Thoracic aorta (tissue), 2 donors: ENCODE measurements at regions not wholly inside any gene's neighbourhood (a gene's known extent, or its start where the extent isn't known, plus 50 kb on each side); places are given as distances from the start of the nearest gene placed in this dataset.

Experiments
- ATAC-seq: fragments of 150-250 bp; one replicate; pipeline ENCODE4 v1.8.0; 2017; ENCODE audit warnings: low read depth; ENCODE audit not compliant: insufficient number of reproducible peaks, low FRiP score
- DNase-seq: peaks from one replicate; pipeline ENCODE4 v3.0.0-alpha.2; 2020; ENCODE audit warnings: low spot score
- H3K27ac ChIP-seq, 2 donors: fragments of 200-600 bp; sonication (generic); 1 replicate in 1 of 2; 2 replicates in 1 of 2; pipeline ENCODE4 v1.5.1; 2016; ENCODE audit warnings: mild to moderate bottlenecking in 2 of 2, moderate library complexity in 2 of 2
- H3K27me3 ChIP-seq: fragments of 200-600 bp; sonication (generic); replicated peaks from 2 replicates; pipeline ENCODE4 v1.6.0; 2016; ENCODE audit warnings: mild to moderate bottlenecking; ENCODE audit not compliant: insufficient read depth
- H3K36me3 ChIP-seq: fragments of 200-600 bp; sonication (generic); one replicate; pipeline ENCODE4 v1.5.1; 2016
- H3K4me1 ChIP-seq, 2 donors: fragments of 200-600 bp; sonication (generic); 1 replicate in 1 of 2; 2 replicates in 1 of 2; pipeline versions ENCODE4 v1.5.1 to v1.6.0; 2016; ENCODE audit warnings: low read depth in 2 of 2, mild to moderate bottlenecking in 1 of 2; ENCODE audit not compliant: control insufficient read depth in 1 of 2
- H3K4me3 ChIP-seq: fragments of 200-600 bp; sonication (generic); 2 replicates; pipeline ENCODE4 v1.5.1; 2016; ENCODE audit warnings: mild to moderate bottlenecking
- H3K9me3 ChIP-seq: fragments of 200-600 bp; sonication (generic); 2 replicates; pipeline ENCODE4 v1.5.1; 2016
- TF ChIP-seq, protein P1 (sequence below): fragments of 200-600 bp; sonication (generic); IDR thresholded peaks from one replicate; pipeline ENCODE4 v1.5.1; 2019; ENCODE audit warnings: antibody characterized with exemption

DNA sequence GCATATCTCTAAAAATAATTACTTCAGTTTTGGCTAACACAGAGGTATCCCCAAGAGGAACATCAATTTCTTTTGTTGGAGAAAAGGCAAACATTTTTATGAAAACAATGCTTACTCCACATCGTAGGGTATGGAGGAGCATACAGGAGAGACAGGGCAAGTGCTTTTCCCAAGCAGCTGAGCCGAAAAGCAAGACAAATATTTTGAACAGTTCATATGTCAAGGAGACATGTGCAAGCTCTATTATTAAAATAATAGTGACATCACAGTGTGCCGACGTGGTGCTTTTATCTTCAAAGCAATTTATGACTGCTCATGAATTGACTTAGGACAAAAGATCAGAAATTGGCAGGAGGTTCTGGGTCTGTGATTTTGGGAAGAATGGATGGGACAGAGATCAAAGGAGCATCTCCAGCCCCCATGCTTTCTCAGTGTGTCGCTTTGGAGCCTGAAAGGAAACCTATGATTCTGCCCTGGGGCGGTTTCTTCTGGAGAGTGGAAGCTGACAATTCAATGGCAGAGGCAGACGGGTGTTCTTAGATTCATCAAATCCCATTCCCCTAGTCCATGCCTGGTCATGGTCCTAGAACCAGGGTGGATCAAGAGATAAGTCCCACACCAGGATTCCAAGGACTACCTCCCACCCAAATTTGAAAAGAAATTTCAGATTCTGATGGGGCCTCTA lies 97.1 kb downstream of the JCAD start:
- ATAC-seq (no peak), DNase-seq (no peak)
- Histone ChIP-seq H3K4me1 (peaks cover 24 to 47% of the 10 kb centered on the region in 2 donors), H3K27me3 (no peaks in the 10 kb centered on the region), H3K4me3 (no peak overlapping the region), H3K27ac (no peak overlapping the region), H3K9me3 (no peaks in the 10 kb centered on the region), H3K36me3 (no peaks in the 10 kb centered on the region)
- TF ChIP-seq, protein P1, sequence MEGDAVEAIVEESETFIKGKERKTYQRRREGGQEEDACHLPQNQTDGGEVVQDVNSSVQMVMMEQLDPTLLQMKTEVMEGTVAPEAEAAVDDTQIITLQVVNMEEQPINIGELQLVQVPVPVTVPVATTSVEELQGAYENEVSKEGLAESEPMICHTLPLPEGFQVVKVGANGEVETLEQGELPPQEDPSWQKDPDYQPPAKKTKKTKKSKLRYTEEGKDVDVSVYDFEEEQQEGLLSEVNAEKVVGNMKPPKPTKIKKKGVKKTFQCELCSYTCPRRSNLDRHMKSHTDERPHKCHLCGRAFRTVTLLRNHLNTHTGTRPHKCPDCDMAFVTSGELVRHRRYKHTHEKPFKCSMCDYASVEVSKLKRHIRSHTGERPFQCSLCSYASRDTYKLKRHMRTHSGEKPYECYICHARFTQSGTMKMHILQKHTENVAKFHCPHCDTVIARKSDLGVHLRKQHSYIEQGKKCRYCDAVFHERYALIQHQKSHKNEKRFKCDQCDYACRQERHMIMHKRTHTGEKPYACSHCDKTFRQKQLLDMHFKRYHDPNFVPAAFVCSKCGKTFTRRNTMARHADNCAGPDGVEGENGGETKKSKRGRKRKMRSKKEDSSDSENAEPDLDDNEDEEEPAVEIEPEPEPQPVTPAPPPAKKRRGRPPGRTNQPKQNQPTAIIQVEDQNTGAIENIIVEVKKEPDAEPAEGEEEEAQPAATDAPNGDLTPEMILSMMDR, result no peak

DNA sequence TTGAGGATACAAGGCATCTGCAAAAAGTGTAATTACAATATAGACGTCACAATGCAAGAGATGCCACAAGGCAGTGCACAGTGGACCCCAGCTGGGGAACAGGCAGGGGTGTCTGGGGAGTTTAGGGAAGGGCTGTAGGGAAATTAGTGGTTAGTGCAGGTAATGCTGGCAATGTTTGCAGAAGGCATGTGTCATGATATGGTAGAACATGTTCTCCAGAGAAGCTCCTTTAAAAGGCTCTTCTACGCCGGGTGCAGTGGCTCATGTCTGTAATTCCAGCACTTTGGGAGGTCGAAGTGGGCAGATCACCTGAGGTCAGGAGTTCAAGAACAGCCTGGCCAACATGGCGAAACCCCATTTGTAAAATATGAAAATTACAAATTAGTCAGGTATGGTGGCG lies 98.0 kb downstream of the JCAD start:
- Histone ChIP-seq H3K4me3 (no peak overlapping the region), H3K27me3 (no peaks in the 10 kb centered on the region), H3K9me3 (no peaks in the 10 kb centered on the region), H3K36me3 (no peaks in the 10 kb centered on the region), H3K27ac (no peak overlapping the region), H3K4me1 (peaks cover 25 to 50% of the 10 kb centered on the region in 2 donors)
- DNase-seq (no peak), ATAC-seq (no peak)
- TF ChIP-seq, protein P1, result no peak

DNA sequence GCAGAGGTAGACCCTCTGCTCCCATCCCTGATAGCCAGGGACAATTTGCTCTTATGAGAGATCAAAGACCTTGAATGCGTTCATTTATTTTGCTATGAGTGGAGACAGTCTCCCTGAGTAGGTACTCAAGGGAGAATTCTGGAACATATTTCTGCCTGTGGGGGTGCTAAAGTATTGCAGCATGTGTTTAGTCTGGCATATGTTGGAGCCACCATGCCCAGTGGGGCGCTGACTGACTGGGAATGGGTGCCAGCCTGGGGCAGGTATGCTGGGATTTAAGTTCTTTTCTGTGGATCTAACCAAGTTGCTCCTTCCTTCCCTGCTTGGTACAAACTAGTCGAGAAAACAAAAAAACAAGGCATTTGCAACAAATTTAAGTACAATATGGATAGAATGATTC lies 99.1 kb downstream of the JCAD start:
- TF ChIP-seq, protein P1, result no peak
- H3K36me3 ChIP-seq, result no peaks in the 10 kb centered on the region
- H3K27me3 ChIP-seq, result no peaks in the 10 kb centered on the region
- no peak overlapping the region for H3K4me3 ChIP-seq
- H3K4me1 ChIP-seq, result peaks cover 25 to 50% of the 10 kb centered on the region in 2 donors
- H3K27ac ChIP-seq, result peak overlapping the region in 1 of 2 donors; percentile 24
- H3K9me3 ChIP-seq, result no peaks in the 10 kb centered on the region
- DNase-seq, result no peak
- no peak for ATAC-seq

DNA sequence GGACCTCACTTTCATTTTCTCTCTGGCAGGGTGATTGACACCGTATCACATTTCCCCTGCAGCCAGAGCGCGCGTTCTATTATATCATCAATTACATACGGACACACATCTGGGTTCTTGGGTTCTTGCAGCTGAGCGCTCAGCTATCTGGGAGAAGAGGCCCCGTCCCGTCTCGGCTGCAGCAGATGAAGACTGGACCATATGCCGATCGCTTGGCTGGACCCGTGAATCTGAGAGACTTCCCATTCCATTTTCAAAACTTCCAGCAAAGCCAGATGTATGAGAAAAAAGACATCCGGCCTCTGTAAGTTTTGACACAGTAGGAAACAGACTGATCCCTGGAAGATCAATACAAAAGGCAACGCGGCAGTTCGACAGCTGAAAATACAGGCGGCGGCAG lies 99.8 kb downstream of the JCAD start:
- Histone ChIP-seq H3K27me3 (no peaks in the 10 kb centered on the region), H3K4me3 (no peak overlapping the region), H3K36me3 (no peaks in the 10 kb centered on the region), H3K27ac (peak overlapping the region in 1 of 2 donors; percentile 68), H3K4me1 (peaks cover 25 to 50% of the 10 kb centered on the region in 2 donors), H3K9me3 (no peaks in the 10 kb centered on the region)
- TF ChIP-seq, protein P1, result no peak
- ATAC-seq (no peak), DNase-seq (no peak)

- H3K36me3 ChIP-seq, result no peaks in the 10 kb centered on the region
- ATAC-seq (no peak), DNase-seq (no peak)
- no peaks in the 10 kb centered on the region for H3K27me3 ChIP-seq
- H3K4me1 ChIP-seq, result peaks cover 25 to 50% of the 10 kb centered on the region in 2 donors
- peak overlapping the region; percentile 45 to 68 for H3K27ac ChIP-seq
- TF ChIP-seq, protein P1, result no peak
- no peaks in the 10 kb centered on the region for H3K9me3 ChIP-seq
- H3K4me3 ChIP-seq, result no peak overlapping the region
Observed at GRCh38 chr10:29958440-29958839, 100.9 kb downstream of the JCAD start.
